SU-DHL-6 (cell line): ENCODE measurements at regions not wholly inside any gene's neighbourhood (a gene's known extent, or its start where the extent isn't known, plus 50 kb on each side); places are given as distances from the start of the nearest gene placed in this dataset.
"Not testable (repeated sequence)": the region's sequence is repeated elsewhere in the genome, so short reads cannot be mapped to it uniquely, and the experiment has no call there.

Experiments used
- H2AFZ ChIP-seq: fragments of 200-600 bp; sonication (generic); 2 replicates; pipeline ENCODE4 v1.6.1; 2014; ENCODE audit warnings: low read depth, mild to moderate bottlenecking, moderate library complexity, mixed read lengths, antibody characterized with exemption, low read length; ENCODE audit not compliant: severe bottlenecking
- H3F3A ChIP-seq: fragments of 200-600 bp; shearing (Covaris generic); 2 replicates; pipeline ENCODE4 v1.6.0; 2016; ENCODE audit warnings: antibody characterized with exemption, mild to moderate bottlenecking; ENCODE audit not compliant: insufficient read depth
- H3K27ac ChIP-seq: fragments of 200-600 bp; sonication (generic); 2 replicates; pipeline ENCODE4 v1.5.1; 2016; ENCODE audit warnings: low read depth, mild to moderate bottlenecking, low read length, moderate library complexity, mixed read lengths
- H3K27me3 ChIP-seq: fragments of 200-600 bp; sonication (generic), shearing (Covaris generic); 2 replicates; pipeline ENCODE4 v1.6.0; 2014; ENCODE audit warnings: mild to moderate bottlenecking, low read length
- H3K36me3 ChIP-seq: fragments of 200-600 bp; sonication (generic); 2 replicates; pipeline ENCODE4 v1.6.1; 2014; ENCODE audit warnings: mild to moderate bottlenecking, low read length, mixed read lengths
- H3K4me2 ChIP-seq: fragments of 300-600, 200-600 bp; shearing (Covaris generic), sonication (generic); 2 replicates; pipeline ENCODE4 v1.6.0; 2014; ENCODE audit warnings: low read length, low read depth, mild to moderate bottlenecking; ENCODE audit not compliant: poor library complexity, severe bottlenecking
- H3K4me3 ChIP-seq: fragments of 200-600 bp; sonication (generic); 2 replicates; pipeline ENCODE4 v1.5.1; 2014; ENCODE audit warnings: antibody characterized with exemption, low read length, mild to moderate bottlenecking, mixed read lengths; ENCODE audit not compliant: insufficient read depth, poor library complexity, severe bottlenecking
- H3K79me2 ChIP-seq: fragments of 200-600 bp; sonication (generic); 2 replicates; pipeline ENCODE4 v1.6.1; 2014; ENCODE audit warnings: mild to moderate bottlenecking, low read length, moderate library complexity; ENCODE audit not compliant: insufficient read depth
- H3K9ac ChIP-seq: fragments of 200-600 bp; sonication (generic); 2 replicates; pipeline ENCODE4 v1.7.0; 2014; ENCODE audit warnings: mild to moderate bottlenecking, low read length
- H3K9me2 ChIP-seq: fragments of 200-600 bp; sonication (generic); replicated peaks from 2 replicates; pipeline ENCODE4 v1.6.1; 2014; ENCODE audit warnings: low read length; ENCODE audit not compliant: insufficient read depth
- H3K9me3 ChIP-seq: fragments of 200-600 bp; sonication (generic); 2 replicates; pipeline ENCODE4 v1.6.1; 2014; ENCODE audit warnings: low read length, mixed read lengths; ENCODE audit not compliant: insufficient read depth
- H4K20me1 ChIP-seq: fragments of 200-600 bp; sonication (generic); 2 replicates; pipeline ENCODE4 v1.6.1; 2014; ENCODE audit warnings: low read depth, mild to moderate bottlenecking, antibody characterized with exemption, low read length, moderate library complexity, mixed read lengths
- EZH2phosphoT487 ChIP-seq: fragments of 200-600 bp; sonication (generic), shearing (Covaris generic); conservative IDR thresholded peaks from 2 replicates; pipeline ENCODE4 v1.6.1; 2018; ENCODE audit warnings: mild to moderate bottlenecking, antibody characterized with exemption, low read length, moderate library complexity, mixed read lengths
- TF ChIP-seq, protein P1 (sequence below): fragments of 200-600 bp; sonication (generic); IDR thresholded peaks from one replicate; pipeline ENCODE4 v1.5.1; 2017; ENCODE audit warnings: antibody characterized with exemption, mild to moderate bottlenecking, low read length, moderate library complexity; ENCODE audit not compliant: insufficient read depth, poor library complexity, severe bottlenecking

DNA sequence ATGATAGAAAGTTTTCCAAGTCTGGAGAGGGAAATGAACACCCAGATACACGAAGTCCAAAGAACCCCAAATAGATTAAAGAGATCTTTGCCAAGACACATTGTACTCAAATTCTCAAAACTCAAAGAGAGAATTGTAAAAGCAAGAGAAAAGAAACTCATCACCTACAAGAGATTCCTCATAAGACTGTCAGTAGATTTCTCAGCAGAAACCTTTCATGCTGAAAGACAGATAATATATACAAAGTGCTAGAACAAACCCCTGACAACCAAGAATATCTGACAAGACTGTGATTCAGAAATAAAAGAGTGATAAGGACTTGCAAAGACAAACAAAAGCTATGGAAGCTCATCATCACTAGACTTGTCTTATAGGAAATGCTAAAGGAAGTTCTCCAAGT is 326.7 kb upstream of the ZNF608 start:
- no peaks in the 10 kb centered on the region for H4K20me1 ChIP-seq

DNA sequence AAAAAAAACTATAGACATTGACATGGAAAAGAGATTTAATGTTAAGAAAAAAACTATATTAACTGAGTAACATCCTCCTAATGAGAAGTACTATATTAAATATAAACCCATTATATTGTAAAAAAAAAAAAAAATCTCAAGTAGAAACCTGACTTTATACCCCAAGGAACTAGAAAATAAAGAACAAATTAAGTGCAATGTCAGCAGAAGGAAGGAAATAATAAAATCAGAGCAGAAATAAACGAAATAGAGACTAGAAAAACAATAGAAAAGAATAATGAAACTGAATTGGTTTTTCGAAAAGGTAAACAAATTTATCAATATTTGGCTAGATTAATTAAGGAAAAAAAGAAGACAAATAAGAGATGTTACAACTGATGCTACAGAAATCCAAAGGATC is 329.1 kb upstream of the ZNF608 start:
- Histone ChIP-seq H3K9me2 (no peaks in the 10 kb centered on the region), H3K4me3 (no peak overlapping the region), H3F3A (no peaks in the 10 kb centered on the region), H4K20me1 (no peaks in the 10 kb centered on the region), H3K9me3 (peaks cover 5% of the 10 kb centered on the region; the same call in 1 of the 2 replicates), H3K27ac (no peak overlapping the region), H3K27me3 (no peaks in the 10 kb centered on the region), H2AFZ (no peak overlapping the region), H3K9ac (no peak overlapping the region), H3K4me2 (no peak overlapping the region), H3K79me2 (no peaks in the 10 kb centered on the region), H3K36me3 (no peaks in the 10 kb centered on the region)
- TF ChIP-seq, protein P1, sequence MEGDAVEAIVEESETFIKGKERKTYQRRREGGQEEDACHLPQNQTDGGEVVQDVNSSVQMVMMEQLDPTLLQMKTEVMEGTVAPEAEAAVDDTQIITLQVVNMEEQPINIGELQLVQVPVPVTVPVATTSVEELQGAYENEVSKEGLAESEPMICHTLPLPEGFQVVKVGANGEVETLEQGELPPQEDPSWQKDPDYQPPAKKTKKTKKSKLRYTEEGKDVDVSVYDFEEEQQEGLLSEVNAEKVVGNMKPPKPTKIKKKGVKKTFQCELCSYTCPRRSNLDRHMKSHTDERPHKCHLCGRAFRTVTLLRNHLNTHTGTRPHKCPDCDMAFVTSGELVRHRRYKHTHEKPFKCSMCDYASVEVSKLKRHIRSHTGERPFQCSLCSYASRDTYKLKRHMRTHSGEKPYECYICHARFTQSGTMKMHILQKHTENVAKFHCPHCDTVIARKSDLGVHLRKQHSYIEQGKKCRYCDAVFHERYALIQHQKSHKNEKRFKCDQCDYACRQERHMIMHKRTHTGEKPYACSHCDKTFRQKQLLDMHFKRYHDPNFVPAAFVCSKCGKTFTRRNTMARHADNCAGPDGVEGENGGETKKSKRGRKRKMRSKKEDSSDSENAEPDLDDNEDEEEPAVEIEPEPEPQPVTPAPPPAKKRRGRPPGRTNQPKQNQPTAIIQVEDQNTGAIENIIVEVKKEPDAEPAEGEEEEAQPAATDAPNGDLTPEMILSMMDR = no peak
- TF ChIP-seq EZH2phosphoT487 = no peak

More for the DNA sequence above, 326.7 kb upstream of the ZNF608 start:
- H3K9me3 ChIP-seq = peaks cover 9% of the 10 kb centered on the region; the same call in 1 of the 2 replicates
- no peaks in the 10 kb centered on the region for H3K79me2 ChIP-seq
- H3F3A ChIP-seq = no peaks in the 10 kb centered on the region
- H3K9ac ChIP-seq = no peak overlapping the region
- H3K4me2 ChIP-seq = no peak overlapping the region
- H3K27me3 ChIP-seq = no peaks in the 10 kb centered on the region
- no peaks in the 10 kb centered on the region for H3K36me3 ChIP-seq
- peak overlapping the region; percentile 12 for H2AFZ ChIP-seq
- H3K9me2 ChIP-seq = no peaks in the 10 kb centered on the region
- TF ChIP-seq, protein P1 = no peak
- TF ChIP-seq EZH2phosphoT487 = no peak
- H3K27ac ChIP-seq = no peak overlapping the region
- H3K4me3 ChIP-seq = no peak overlapping the region

- H4K20me1 ChIP-seq, H3K27ac ChIP-seq, H3K9me3 ChIP-seq, H2AFZ ChIP-seq, H3K4me3 ChIP-seq, H3K27me3 ChIP-seq, H3K9me2 ChIP-seq, H3K36me3 ChIP-seq, H3K79me2 ChIP-seq, H3F3A ChIP-seq, H3K4me2 ChIP-seq, H3K9ac ChIP-seq: not testable (repeated sequence)
These were observed 332.6 kb upstream of the ZNF608 start for GRCh38 chr5:125079028-125079427.

- H2AFZ ChIP-seq = no peak overlapping the region
- H4K20me1 ChIP-seq = no peaks in the 10 kb centered on the region
- no peak overlapping the region for H3K4me2 ChIP-seq
- no peaks in the 10 kb centered on the region for H3K9me2 ChIP-seq
- no peak overlapping the region for H3K9ac ChIP-seq
- no peaks in the 10 kb centered on the region for H3K36me3 ChIP-seq
- no peak overlapping the region for H3K4me3 ChIP-seq
- no peak overlapping the region for H3K27ac ChIP-seq
- no peaks in the 10 kb centered on the region for H3K9me3 ChIP-seq
- TF ChIP-seq, protein P1 = no peak
- no peak for TF ChIP-seq EZH2phosphoT487
- no peaks in the 10 kb centered on the region for H3F3A ChIP-seq
- no peaks in the 10 kb centered on the region for H3K27me3 ChIP-seq
- H3K79me2 ChIP-seq = no peaks in the 10 kb centered on the region
These were observed 334.7 kb upstream of the ZNF608 start for GRCh38 chr5:125081101-125081500.
